ENCODE measurements at regions not wholly inside any gene's neighbourhood (a gene's known extent, or its start where the extent isn't known, plus 50 kb on each side); places are given as distances from the start of the nearest gene placed in this dataset.
A peak's percentile ranks its signal among the peaks of the same experiment; 100 is the strongest.

DNA sequence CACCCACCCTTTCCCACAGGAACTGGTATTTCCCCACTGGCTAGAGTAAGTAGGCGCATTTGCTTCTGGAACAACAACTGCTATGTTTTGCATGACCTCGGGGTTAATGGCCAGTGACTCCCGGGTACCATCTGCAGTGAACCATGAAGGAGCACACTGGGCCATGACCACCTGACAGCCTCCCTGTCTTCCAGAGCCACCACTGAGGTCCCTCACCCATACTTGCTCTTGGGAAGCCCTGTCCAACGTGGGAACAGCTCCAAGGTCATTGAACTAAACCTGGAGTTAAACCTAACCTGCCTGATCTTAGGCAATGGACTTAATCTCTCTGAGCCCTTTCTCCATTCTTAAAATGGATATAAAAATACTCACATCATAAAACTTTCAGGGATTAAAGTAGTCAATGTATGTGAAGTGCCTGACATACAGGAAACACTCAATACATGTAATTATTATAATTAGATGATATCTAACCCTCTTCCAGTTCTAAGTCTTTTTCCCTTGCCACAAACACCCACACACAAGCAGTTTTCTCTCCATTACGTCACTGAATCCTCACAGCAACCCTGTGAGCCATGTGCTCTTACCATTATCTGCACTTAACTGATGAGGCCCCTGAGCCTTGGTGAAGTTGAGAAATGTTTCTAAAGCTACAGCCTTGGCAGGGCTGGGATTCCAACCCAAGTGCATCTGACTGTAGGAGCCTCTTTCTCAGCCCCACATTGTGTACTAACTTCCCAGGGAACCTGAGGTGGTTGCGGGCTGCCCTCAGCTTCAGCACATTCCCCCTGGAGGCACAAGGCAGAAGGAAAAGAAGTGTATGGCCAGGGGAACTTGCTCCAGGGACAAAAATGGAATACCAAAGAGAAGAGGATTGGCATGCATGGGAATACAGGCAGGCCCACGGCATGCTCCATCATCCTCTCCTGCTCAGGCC is 74.5 kb upstream of the NCAM1 start:
- Mint-ChIP-seq H3K27me3 (ENCODE audit: low read depth) (no peaks in the 10 kb centered on the region), H3K4me1 (peaks cover 18% of the 10 kb centered on the region), H3K36me3 (ENCODE audit: low read depth) (no peaks in the 10 kb centered on the region), H3K27ac (ENCODE audit: unreplicated experiment) (peak overlapping the region; percentile 46), H3K9me3 (peaks cover 4% of the 10 kb centered on the region), H3K4me3 (no peak overlapping the region)
- no peak for DNase-seq (ENCODE audit: low read depth, low spot score)
- TF ChIP-seq, protein P1, sequence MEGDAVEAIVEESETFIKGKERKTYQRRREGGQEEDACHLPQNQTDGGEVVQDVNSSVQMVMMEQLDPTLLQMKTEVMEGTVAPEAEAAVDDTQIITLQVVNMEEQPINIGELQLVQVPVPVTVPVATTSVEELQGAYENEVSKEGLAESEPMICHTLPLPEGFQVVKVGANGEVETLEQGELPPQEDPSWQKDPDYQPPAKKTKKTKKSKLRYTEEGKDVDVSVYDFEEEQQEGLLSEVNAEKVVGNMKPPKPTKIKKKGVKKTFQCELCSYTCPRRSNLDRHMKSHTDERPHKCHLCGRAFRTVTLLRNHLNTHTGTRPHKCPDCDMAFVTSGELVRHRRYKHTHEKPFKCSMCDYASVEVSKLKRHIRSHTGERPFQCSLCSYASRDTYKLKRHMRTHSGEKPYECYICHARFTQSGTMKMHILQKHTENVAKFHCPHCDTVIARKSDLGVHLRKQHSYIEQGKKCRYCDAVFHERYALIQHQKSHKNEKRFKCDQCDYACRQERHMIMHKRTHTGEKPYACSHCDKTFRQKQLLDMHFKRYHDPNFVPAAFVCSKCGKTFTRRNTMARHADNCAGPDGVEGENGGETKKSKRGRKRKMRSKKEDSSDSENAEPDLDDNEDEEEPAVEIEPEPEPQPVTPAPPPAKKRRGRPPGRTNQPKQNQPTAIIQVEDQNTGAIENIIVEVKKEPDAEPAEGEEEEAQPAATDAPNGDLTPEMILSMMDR (conservative IDR thresholded peaks at IDR 0.05): no peak

DNA sequence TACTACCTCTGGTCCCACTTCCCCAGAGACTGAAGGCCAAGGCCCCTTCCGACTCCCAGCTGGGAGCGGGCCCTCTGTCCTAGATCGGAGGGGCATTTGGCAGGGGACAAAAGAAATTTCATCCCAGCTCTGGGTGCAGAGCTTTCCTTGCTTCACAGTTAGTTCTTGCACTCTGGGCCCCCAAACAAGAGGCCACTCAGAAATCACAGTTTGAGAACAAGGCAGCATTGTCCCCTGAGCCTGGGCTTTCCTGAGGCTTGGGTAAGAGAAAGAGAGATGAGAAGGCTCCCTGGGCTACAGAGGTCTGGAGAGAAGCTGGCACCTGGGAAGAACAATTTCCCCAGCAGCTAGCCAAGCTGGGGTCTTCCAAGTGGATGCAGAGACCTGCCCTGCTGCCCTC is 71.8 kb upstream of the NCAM1 start:
- no peaks in the 10 kb centered on the region for H3K27me3 Mint-ChIP-seq (ENCODE audit: low read depth)
- no peak overlapping the region for H3K4me3 Mint-ChIP-seq
- no peak overlapping the region for H3K27ac Mint-ChIP-seq (ENCODE audit: unreplicated experiment)
- H3K4me1 Mint-ChIP-seq: peaks cover 16% of the 10 kb centered on the region
- TF ChIP-seq, protein P1 (conservative IDR thresholded peaks at IDR 0.05): no peak
- H3K36me3 Mint-ChIP-seq (ENCODE audit: low read depth): no peaks in the 10 kb centered on the region
- DNase-seq (ENCODE audit: low read depth, low spot score): no peak
- H3K9me3 Mint-ChIP-seq: peaks cover 4% of the 10 kb centered on the region

DNA sequence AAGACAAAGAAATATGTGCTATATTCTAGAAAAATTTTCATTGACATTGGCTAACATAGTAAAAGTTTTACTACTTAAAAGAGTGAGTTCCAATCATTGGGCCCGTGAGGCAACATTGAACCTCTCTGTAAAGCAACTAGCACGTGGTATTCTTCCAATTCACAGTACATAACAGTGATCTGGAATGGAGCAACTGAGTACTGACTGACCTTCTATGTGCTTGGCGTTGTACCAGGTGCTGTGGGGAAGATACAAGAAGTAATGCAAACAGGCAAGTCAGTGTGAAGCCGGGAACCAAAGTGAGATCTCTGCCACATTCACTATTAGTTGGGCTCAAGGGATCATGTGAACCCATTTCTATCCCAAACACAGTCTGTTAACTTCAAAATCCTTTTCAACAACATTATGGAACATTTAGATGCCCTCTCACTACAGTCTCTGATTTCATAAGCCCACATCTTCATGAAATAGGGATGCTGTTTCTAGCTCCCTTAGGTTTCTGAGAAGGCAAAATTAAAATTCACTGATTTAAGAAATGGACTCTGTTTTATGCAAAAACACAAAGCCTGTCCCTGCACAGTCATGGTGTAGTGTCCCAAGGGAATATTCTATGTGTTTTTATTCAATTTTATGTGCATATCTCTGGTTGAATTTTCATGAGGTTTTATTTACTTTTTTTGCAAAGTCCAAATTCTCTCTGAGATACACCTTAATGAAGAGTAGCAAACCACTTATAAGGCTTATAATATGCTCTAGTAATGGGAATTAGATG is 61.8 kb upstream of the NCAM1 start:
- Mint-ChIP-seq H3K27me3 (ENCODE audit: low read depth) (no peaks in the 10 kb centered on the region), H3K4me1 (peaks cover 35% of the 10 kb centered on the region), H3K36me3 (ENCODE audit: low read depth) (no peaks in the 10 kb centered on the region), H3K9me3 (peaks cover 10% of the 10 kb centered on the region), H3K27ac (ENCODE audit: unreplicated experiment) (no peak overlapping the region), H3K4me3 (no peak overlapping the region)
- TF ChIP-seq, protein P1 (conservative IDR thresholded peaks at IDR 0.05): no peak
- no peak for DNase-seq (ENCODE audit: low read depth, low spot score)

DNA sequence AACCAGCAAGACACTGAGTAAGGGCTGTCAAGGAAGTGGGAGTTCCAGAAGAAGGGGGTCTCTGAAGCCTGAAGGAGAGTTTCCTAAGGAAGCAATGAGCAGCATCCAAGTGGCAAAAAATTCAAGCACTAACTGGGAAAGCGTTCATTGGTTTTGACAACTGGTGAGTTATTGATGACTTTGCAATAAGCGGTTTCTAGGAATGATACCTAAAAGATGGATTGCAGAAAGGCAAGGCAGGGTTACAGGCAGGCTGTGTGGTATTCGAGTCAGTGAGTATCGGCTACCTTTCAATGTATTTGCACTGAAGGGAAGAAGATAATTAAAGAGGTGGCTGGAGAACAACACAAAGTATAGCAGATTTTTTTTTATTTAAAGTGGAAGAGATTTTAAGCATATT is 59.3 kb upstream of the NCAM1 start:
- no peak overlapping the region for H3K27ac Mint-ChIP-seq (ENCODE audit: unreplicated experiment)
- TF ChIP-seq, protein P1 (conservative IDR thresholded peaks at IDR 0.05): no peak
- H3K27me3 Mint-ChIP-seq (ENCODE audit: low read depth): no peaks in the 10 kb centered on the region
- peaks cover 31% of the 10 kb centered on the region for H3K4me1 Mint-ChIP-seq
- no peak overlapping the region for H3K4me3 Mint-ChIP-seq
- no peaks in the 10 kb centered on the region for H3K36me3 Mint-ChIP-seq (ENCODE audit: low read depth)
- H3K9me3 Mint-ChIP-seq: peaks cover 10% of the 10 kb centered on the region
- DNase-seq (ENCODE audit: low read depth, low spot score): no peak

DNA sequence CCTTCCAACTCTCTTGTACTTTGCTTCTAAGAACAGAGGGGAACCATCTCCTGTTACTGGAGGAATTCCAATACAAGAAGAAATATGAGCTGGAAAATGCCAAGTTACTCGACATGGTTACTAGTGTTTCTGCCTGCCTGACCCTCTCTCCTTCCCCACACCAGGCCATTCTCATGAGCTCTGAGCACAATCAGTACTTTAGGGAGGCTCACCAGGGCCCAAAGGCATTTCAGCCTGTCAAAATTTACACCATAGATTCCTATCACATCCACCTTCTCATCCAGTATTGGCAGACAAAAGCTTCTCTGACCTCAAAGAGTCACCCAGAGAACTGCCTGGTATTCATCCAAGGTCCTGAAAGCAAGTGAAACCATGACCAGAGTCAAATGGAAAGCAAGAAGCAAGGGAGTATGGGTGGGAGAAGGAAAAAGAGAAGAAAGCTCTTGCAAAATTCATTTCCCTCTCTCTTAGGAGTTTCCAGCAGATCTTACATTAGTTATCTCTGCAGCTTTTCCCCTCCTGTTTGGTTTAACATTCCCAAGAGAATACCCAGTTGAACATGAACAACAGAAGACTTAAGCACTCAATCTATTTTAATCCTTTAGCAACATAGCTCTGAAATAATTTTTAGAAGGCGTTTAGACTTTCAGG is 58.7 kb upstream of the NCAM1 start:
- TF ChIP-seq, protein P1 (conservative IDR thresholded peaks at IDR 0.05): no peak
- Mint-ChIP-seq H3K4me1 (peaks cover 31% of the 10 kb centered on the region), H3K4me3 (no peak overlapping the region), H3K36me3 (ENCODE audit: low read depth) (no peaks in the 10 kb centered on the region), H3K9me3 (peaks cover 10% of the 10 kb centered on the region), H3K27ac (ENCODE audit: unreplicated experiment) (no peak overlapping the region), H3K27me3 (ENCODE audit: low read depth) (peaks cover under 1% of the 10 kb centered on the region)
- DNase-seq (ENCODE audit: low read depth, low spot score): no peak

Measured in neural crest cell (in vitro differentiated cells).